Stimulated activated CD4-positive, alpha-beta T cell treated with anti-CD3 and anti-CD28 coated beads, Interleukin-4, amount 100 ng/mL, for 48 hours (primary cell): ENCODE measurements at regions not wholly inside any gene's neighbourhood (a gene's known extent, or its start where the extent isn't known, plus 50 kb on each side); places are given as distances from the start of the nearest gene placed in this dataset.
"Not testable (repeated sequence)": the region's sequence is repeated elsewhere in the genome, so short reads cannot be mapped to it uniquely, and the experiment has no call there.

ENCODE experiments used
- DNase-seq, 2 donors: peaks; one replicate each; pipeline ENCODE4 v3.0.0-alpha.2; 2020; ENCODE audit warnings: low read depth in 2 of 2

- not testable (repeated sequence) for DNase-seq
Observed at GRCh38 chr7:121497545-121497944, 101.4 kb upstream of the FAM3C start.

DNA sequence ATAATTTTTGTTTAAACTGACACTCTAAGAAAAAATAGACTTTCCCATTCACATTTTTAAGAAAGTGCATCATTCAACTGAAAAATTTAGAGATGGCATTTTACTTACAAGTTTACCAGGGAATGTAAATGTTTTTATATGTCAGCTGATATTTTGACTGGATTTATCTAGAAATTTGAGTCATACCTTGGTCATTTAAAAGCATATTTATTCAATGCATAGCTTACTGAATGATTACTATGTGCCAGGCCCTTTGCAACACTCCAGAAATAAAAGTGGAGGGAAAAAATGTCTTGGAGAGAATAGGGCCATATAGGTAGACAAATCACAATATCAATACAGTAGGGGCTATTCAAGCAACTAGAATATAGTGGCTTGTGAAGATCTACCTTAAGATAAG is 98.4 kb upstream of the FAM3C start:
- DNase-seq, result no peak

DNA sequence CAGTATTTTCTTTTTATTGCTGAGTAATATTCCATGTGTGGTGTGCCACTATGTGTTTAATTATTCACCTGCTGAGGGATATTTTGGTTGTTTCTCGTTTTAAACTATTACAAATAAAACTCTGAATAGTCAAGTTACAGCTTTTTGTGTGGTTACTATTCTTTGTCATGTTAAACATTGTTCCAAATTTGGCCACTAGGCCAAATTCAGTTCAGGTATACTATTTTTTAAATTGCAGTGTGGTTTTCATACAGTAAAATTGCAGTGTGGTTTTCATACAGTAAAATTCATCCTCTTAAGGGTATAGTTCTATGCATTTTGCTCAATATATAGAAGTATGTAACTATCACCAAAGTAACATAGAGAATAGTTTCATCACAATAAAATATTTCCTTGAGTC is 97.4 kb upstream of the FAM3C start:
- DNase-seq, result no peak

- no peak for DNase-seq
Observed at GRCh38 chr7:121490309-121490708, 94.2 kb upstream of the FAM3C start.

DNA sequence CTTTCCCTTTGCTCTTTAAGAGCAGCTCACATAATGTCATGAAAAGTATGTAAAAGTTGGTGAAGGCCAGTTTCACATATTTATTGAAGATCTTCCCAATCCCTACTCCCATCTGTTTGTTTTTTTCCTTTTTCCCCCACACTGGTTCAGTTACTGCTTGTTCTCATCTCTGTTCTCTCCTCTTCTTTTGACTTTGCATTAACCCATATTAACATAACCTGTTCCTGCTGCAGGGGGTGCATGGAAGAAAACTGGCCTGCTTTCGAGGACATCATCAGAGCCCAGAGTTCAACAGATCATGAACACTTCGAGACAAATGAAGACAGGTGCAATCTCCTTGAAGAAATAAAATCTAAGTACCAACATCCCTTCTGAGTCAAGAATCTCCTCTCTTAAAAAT is 93.3 kb upstream of the FAM3C start:
- DNase-seq, result no peak

GRCh38 chr7:121488111-121488650 is 92.1 kb upstream of the FAM3C start:
- DNase-seq, result no peak

- DNase-seq, result no peak
Observed at GRCh38 chr7:121486590-121486989, 90.5 kb upstream of the FAM3C start.

DNA sequence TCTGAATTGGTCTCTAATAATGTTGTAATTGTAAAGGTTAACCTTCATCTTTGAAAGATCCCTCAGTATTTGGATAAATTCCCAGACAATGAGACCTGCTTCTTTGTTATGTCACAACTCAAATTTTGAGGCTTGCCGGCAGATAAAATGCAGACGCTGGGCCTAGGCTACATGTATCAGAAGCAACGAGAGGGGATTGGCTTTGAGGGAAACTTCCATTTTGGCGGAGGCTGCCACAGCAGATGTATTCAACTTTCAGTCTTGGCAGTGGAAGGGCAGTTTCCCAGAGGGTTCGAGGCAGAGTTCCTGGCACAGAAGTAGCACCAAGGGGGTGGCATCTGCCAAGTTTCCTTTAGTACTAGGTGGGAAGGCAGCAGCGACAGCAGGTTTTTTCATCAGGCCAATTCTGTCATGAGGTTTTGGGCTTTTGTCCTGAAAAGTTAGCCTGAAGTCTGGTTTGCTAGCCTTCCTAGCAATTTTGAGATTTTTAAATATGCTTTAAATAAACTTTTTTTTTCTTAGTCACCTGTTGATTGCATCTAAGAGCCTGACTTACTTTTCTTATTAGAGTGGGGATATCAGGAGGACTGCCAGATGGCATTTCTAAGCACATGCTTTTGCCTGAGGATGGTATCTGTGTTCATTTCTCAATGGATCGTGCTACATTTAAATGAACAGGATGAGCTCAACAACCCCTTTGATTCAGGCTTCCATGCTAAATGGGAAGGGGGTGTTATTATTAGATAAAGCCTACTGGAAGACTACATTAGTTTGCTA is 89.5 kb upstream of the FAM3C start:
- no peak for DNase-seq

DNA sequence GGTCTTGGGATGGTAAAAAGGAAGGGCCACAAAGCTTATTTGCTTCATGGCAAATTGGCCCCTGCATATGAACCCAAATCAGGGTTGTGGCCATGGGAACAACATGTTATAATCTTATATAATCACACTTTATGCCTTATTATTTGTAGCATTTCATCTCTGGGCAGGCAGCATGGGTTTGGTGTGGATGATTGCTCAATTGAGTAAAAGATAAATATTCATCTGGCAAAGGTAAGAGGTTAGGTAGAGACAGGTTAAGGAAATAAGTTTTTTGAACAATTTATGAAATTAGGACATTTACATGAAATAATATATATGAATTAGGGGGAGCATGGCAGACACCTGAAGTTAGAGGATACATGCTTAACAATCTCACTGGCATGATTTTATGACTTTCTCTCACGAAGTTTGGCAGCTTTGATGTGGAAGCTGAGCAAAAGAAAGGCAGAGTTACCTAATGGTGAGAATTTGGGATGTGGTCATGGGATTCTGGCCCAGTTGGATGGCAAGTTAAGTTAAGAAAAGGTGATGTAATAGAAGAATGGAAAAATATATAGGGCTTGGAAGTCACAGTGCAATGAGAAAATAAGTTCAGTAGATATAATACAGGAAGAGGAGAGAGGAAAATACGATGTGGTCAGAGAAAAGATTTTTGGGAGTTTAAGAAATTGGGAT is 88.1 kb upstream of the FAM3C start:
- DNase-seq, result no peak

- no peak for DNase-seq
Observed at GRCh38 chr7:121480566-121481335, 84.6 kb upstream of the FAM3C start.

DNA sequence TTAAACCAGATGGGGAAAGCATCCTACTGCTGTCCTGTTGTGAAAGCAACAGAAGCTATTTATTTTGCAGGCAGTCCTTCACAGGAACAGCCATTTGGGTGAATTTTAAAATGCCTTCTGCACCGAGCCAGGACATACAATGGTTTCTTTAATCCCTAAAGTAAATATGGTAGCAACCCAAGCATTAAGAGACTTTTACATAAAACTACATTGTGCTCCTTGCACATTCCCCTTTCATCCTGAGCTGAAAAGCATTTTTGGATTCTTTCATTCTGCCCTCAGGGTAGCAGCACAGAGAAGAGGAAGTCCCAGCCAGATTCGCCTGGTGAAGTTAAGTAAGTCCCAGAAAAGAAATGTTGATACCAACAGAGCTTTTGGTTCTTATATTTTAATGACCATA is 84.0 kb upstream of the FAM3C start:
- no peak for DNase-seq

- no peak for DNase-seq
Observed at GRCh38 chr7:121479466-121479865, 83.4 kb upstream of the FAM3C start.

GRCh38 chr7:121475806-121476205 is 79.7 kb upstream of the FAM3C start:
- DNase-seq, result no peak

DNA sequence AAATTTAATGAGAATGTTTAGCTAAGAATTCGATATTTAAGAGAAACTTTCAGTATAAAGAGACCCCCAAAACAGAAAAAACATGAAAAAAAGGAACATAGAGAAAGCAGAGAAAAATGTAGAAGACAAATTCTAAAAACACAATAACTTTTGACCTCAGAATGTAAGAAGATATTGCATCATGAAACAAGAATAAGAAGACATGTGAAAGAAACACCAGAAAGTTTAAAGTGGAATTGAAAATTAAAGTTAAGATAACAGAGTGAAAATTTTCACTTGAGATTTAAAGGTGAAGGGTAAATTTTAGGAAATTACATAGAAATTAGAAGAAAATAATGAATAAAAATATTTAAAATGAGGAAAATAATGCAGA is 78.2 kb upstream of the FAM3C start:
- no peak for DNase-seq

- no peak for DNase-seq
Observed at GRCh38 chr7:121473645-121474300, 77.7 kb upstream of the FAM3C start.

GRCh38 chr7:121466455-121466854 is 70.3 kb upstream of the FAM3C start:
- DNase-seq, result no peak

- no peak for DNase-seq
Observed at GRCh38 chr7:121459148-121459547, 63.0 kb upstream of the FAM3C start.

DNA sequence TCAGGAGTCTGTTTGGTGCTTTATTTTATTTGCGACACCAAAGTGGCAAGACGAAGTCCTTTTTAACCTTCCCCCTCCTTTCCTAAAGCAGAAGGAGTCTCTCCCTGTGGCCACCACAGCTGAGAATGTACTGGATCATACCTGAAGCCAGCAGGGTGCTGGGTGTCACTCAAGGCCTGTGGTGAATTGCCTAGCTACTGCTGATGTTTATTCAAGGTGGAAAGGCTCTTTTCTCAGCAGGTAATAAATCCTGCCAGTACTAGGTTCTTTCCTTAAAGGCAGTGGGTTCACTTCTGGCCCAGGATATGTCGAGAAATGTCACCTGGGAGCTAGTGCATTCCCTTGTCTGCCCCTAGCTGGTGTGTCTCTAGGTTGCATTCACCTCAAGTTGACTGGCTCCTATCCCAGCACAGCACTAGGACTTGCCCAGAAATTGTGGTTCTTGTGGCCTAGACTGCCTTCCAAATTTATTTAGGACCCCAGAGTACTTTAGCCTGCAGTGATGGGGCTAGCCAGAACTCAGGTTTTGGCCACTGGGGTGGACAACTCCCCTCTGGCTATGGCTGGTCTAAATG is 60.8 kb upstream of the FAM3C start:
- DNase-seq, result no peak

DNA sequence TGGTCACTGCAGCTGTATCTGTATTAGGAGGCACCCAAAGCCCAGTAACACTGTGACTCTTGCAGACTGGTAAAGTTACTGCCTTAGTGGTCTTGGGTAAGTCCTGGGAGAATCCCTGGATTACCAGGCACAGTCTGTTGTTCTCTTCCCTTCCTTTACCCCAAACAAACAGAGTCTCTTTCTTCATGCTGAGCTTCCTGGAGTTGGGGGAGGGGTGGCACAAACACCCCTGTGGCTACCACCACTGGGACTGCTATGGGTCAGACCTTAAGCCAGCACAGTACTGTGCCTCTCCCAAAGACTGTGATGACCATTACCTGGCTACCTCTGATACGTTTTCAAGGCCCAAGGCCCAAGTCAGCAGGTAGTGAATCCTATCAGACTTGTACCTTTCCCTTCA is 59.9 kb upstream of the FAM3C start:
- no peak for DNase-seq

- DNase-seq, result no peak
Observed at GRCh38 chr7:121452389-121452788, 56.3 kb upstream of the FAM3C start.

DNA sequence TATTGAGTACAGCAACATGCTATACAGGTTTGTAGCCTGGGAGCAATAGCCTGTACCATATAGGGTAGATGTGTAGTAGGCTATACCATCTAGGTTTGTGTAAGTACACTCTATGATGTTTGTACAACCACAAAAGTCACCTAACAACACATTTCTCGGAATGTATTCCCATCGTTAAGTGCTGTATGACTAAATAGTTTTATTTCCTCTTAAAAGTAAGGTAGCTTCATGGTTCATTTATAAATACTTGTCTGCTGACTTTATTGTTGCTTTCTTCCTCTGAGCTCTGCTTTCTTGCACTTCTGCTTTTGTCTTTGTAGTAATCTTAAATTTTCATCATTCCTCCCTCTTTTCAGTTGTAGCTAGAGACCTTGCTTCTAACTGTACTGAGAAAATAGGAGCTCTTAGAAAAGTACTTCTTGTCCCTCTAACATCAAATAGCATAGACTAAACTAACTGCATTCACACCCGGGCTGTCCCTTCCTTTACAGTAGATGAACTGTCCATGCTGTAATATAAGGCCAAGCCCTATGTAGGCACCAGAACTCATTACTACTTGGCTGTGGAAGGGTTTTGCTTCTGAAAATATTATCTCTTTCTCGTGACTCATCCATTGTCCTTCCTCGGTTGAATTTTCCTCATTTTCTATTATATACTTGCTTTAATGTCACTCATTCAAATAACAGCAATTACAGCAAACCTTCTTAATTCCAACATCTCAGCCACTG is 55.4 kb upstream of the FAM3C start:
- no peak for DNase-seq
